GM12878 (cell line): ENCODE measurements at regions not wholly inside any gene's neighbourhood (a gene's known extent, or its start where the extent isn't known, plus 50 kb on each side); places are given as distances from the start of the nearest gene placed in this dataset.
A peak's percentile ranks its signal among the peaks of the same experiment; 100 is the strongest.

ENCODE experiments used
- ATAC-seq: fragments of 200-7000 bp; cut with Tn5 transposase; 3 replicates; pipeline ENCODE4 v1.9.1; 2020; ENCODE audit warnings: mild to moderate bottlenecking, moderate library complexity
- BruUV-seq: library from RNA; stranded (reverse); fragments of 400-500 nt; replicated peaks from 2 replicates; lab custom pipeline; 2021; lab: Mats Ljungman, UMichigan
- CTCF ChIA-PET: fragments of 300-600 bp; sonication (Branson Sonifier 250); formaldehyde crosslinking; extraction: SDS; loops from one replicate; lab custom pipeline; 2021; ENCODE audit warnings: inconsistent platforms; lab: Yijun Ruan, JAX
- POLR2A ChIA-PET: fragments of 350-600 bp; formaldehyde crosslinking; extraction: SDS; loops from one replicate; lab custom pipeline; 2021; ENCODE audit warnings: inconsistent platforms; lab: Charles Lee
- RAD21 ChIA-PET: fragments of 300-600 bp; sonication (Branson Sonifier 250); formaldehyde crosslinking; loops from one replicate; lab custom pipeline; 2023; ENCODE audit warnings: antibody characterized with exemption; ENCODE audit not compliant: unreplicated experiment; lab: Charles Lee
- SMC1A ChIA-PET: fragments of 300-600 bp; sonication (Branson Sonifier 250); formaldehyde crosslinking; loops from one replicate; lab custom pipeline; 2023; ENCODE audit not compliant: unreplicated experiment, uncharacterized antibody; lab: Charles Lee
- DNase-seq: peaks from one replicate; pipeline ENCODE4 v3.0.0-alpha.2; 2011; ENCODE audit warnings: low read depth, low spot score
- FAIRE-seq: peaks from 3 replicates; lab custom pipeline; 2011; peaks lifted over from hg19 to GRCh38; lab: Jason Lieb, UNC
- H2AFZ ChIP-seq: 2 replicates; pipeline ENCODE4 v1.6.0; 2011; ENCODE audit warnings: low read depth, low read length, control low read depth; ENCODE audit not compliant: control insufficient read depth
- H3K27ac ChIP-seq: 2 replicates; pipeline ENCODE4 v1.5.1; 2011; ENCODE audit warnings: control low read depth; ENCODE audit not compliant: control insufficient read depth, insufficient read depth
- H3K27me3 ChIP-seq, 2 experiments: replicated peaks in 1 of 2; 2 replicates each; pipeline versions ENCODE4 v1.6.0 to v1.6.1; 2011; ENCODE audit warnings: low read length in 1 of 2; ENCODE audit not compliant: control insufficient read depth in 2 of 2, insufficient read depth in 2 of 2
- H3K36me3 ChIP-seq, 2 experiments: 2 replicates each; pipeline ENCODE4 v1.5.1; 2011; ENCODE audit warnings: low read length in 1 of 2; ENCODE audit not compliant: control insufficient read depth in 2 of 2, insufficient read depth in 2 of 2
- H3K4me1 ChIP-seq: 2 replicates; pipeline ENCODE4 v1.6.1; 2011; ENCODE audit warnings: mild to moderate bottlenecking, low read length, moderate library complexity, mixed read lengths; ENCODE audit not compliant: control insufficient read depth, insufficient read depth
- H3K4me2 ChIP-seq: 2 replicates; pipeline ENCODE4 v1.6.0; 2011; ENCODE audit warnings: control low read depth; ENCODE audit not compliant: control insufficient read depth, insufficient read depth
- H3K4me3 ChIP-seq: fragments of 200-600 bp; sonication (generic); 2 replicates; pipeline ENCODE4 v1.5.1; 2016
- H3K79me2 ChIP-seq: 2 replicates; pipeline ENCODE4 v1.6.0; 2011; ENCODE audit warnings: low read length; ENCODE audit not compliant: control insufficient read depth, insufficient read depth
- H3K9ac ChIP-seq: 2 replicates; pipeline ENCODE4 v1.8.0; 2011; ENCODE audit warnings: low read length, control low read depth, mixed read lengths; ENCODE audit not compliant: control insufficient read depth, insufficient read depth
- H3K9me3 ChIP-seq: replicated peaks from 3 replicates; pipeline ENCODE4 v1.5.1; 2011; ENCODE audit warnings: mild to moderate bottlenecking, low read length; ENCODE audit not compliant: control insufficient read depth, insufficient read depth
- H4K20me1 ChIP-seq: 2 replicates; pipeline ENCODE4 v1.6.0; 2011; ENCODE audit not compliant: control insufficient read depth, insufficient read depth
- EED ChIP-seq: sonication (generic); IDR thresholded peaks from 2 replicates; pipeline ENCODE4 v1.6.1; 2016; ENCODE audit warnings: antibody characterized with exemption, low read depth
- HCFC1 ChIP-seq: fragments of 150-350 bp; IDR thresholded peaks from 2 replicates; pipeline ENCODE4 v1.6.1; 2014; ENCODE audit warnings: low read length
- MYC ChIP-seq: IDR thresholded peaks from 2 replicates; pipeline ENCODE4 v1.6.1; 2011; ENCODE audit warnings: mild to moderate bottlenecking, low read length, moderate library complexity, inconsistent platforms; ENCODE audit not compliant: insufficient read depth, insufficient replicate concordance, insufficient read length, severe bottlenecking
- NFIC ChIP-seq: IDR thresholded peaks from 2 replicates; pipeline ENCODE4 v1.6.1; 2012; ENCODE audit warnings: low read depth, mild to moderate bottlenecking, inconsistent platforms, low read length, moderate library complexity
- POLR2A ChIP-seq: IDR thresholded peaks from 2 replicates; pipeline ENCODE4 v1.6.1; 2011; ENCODE audit warnings: low read depth, mild to moderate bottlenecking, low read length
- POU2F2 ChIP-seq: IDR thresholded peaks from 3 replicates; pipeline ENCODE4 v1.6.1; 2011; ENCODE audit warnings: low read depth, mild to moderate bottlenecking, low read length, borderline replicate concordance
- SIN3A ChIP-seq: IDR thresholded peaks from 2 replicates; pipeline ENCODE4 v1.6.1; 2012; ENCODE audit warnings: low read depth, low read length, improper control_type of control experiment
- SUPT20H ChIP-seq: IDR thresholded peaks from 2 replicates; pipeline ENCODE4 v1.6.1; 2011; ENCODE audit warnings: low read depth, mild to moderate bottlenecking, low read length, moderate library complexity, borderline replicate concordance; ENCODE audit not compliant: control insufficient read depth
- YY1 ChIP-seq: IDR thresholded peaks from 2 replicates; pipeline ENCODE4 v1.6.1; 2011; ENCODE audit warnings: low read depth, mild to moderate bottlenecking, low read length
- ZNF207 ChIP-seq: fragments of 450-650 bp; IDR thresholded peaks from 2 replicates; pipeline ENCODE4 v1.6.1; 2014; ENCODE audit warnings: antibody characterized with exemption, mild to moderate bottlenecking, borderline replicate concordance
- WGBS: methylation state at CpG from one replicate; pipeline ENCODE4 v1.1.6; 2016; ENCODE audit warnings: low lambda C conversion rate; ENCODE audit not compliant: insufficient replicate concordance, insufficient coverage; ENCODE audit errors: missing lambda C conversion rate; 5-methylcytosine and 5-hydroxymethylcytosine counted together
- in situ Hi-C: fragments of 300-500 bp; cut with MboI; formaldehyde crosslinking; loops from 9 replicates; pipeline ENCODE4 v1.14.3; 2018; ENCODE audit warnings: mixed read lengths
- intact Hi-C: fragments of 100-400 bp; cut with micrococcal nuclease; formaldehyde crosslinking; loops from one replicate; pipeline ENCODE4 v1.14.2; 2022; ENCODE audit not compliant: unreplicated experiment

- DNase-seq: no peak
- Histone ChIP-seq H2AFZ (no peak overlapping the region), H4K20me1 (no peaks in the 10 kb centered on the region), H3K27me3 (peaks cover 0 to 5% of the 10 kb centered on the region in 2 experiments; a peak in 2 of 4 replicates), H3K9ac (no peak overlapping the region), H3K4me3 (no peak overlapping the region), H3K4me2 (no peak overlapping the region), H3K9me3 (no peaks in the 10 kb centered on the region; the same call in 2 of the 3 replicates), H3K4me1 (no peaks in the 10 kb centered on the region), H3K27ac (no peak overlapping the region), H3K79me2 (no peaks in the 10 kb centered on the region), H3K36me3 (no peaks in the 10 kb centered on the region)
- ChIA-PET RAD21 (no interaction called here), POLR2A (no interaction called here), SMC1A (no interaction called here), CTCF (interaction anchor here (1.8 kb wide), 1 partner anchor 10 kb away, joined by 5 read pairs; no protein-coding TSS in a partner anchor)
- WGBS: 31% methylated on average over 10 of the region's 10 CpGs
- in situ Hi-C loops (no loop called here), intact Hi-C loops (no loop called here)
- peak; percentile 30; the same call in 1 of the 3 replicates for ATAC-seq
- FAIRE-seq: no peak
- no peak for TF ChIP-seq SUPT20H
- TF ChIP-seq MYC: no peak
- no peak for TF ChIP-seq EED
- TF ChIP-seq POLR2A: no peak
- no peak for TF ChIP-seq SIN3A
- no peak for TF ChIP-seq YY1
- TF ChIP-seq NFIC: no peak
- TF ChIP-seq POU2F2: no peak
- TF ChIP-seq ZNF207: no peak
- no peak for TF ChIP-seq HCFC1
- no TSS peak for BruUV-seq
These were observed 55.9 kb upstream of the KCNMB1 start for GRCh38 chr5:170444969-170445505.
